ENCODE measurements at regions not wholly inside any gene's neighbourhood (a gene's known extent, or its start where the extent isn't known, plus 50 kb on each side); places are given as distances from the start of the nearest gene placed in this dataset.

- TF ChIP-seq GATA2 (IDR thresholded peaks at IDR 0.05; ENCODE audit: low read depth, low read length) (no peak), GATA3 (IDR thresholded peaks at IDR 0.05; ENCODE audit: low read depth, low read length) (no peak)
Measured at GRCh38 chr2:188752311-188752710, 221.9 kb upstream of the COL3A1 start.

- no peak for TF ChIP-seq GATA2 (IDR thresholded peaks at IDR 0.05; ENCODE audit: low read depth, low read length)
- TF ChIP-seq GATA3 (IDR thresholded peaks at IDR 0.05; ENCODE audit: low read depth, low read length) = no peak
Measured at GRCh38 chr2:188762151-188762550, 212.0 kb upstream of the COL3A1 start.

- no peak for TF ChIP-seq GATA2 (IDR thresholded peaks at IDR 0.05; ENCODE audit: low read depth, low read length)
- no peak for TF ChIP-seq GATA3 (IDR thresholded peaks at IDR 0.05; ENCODE audit: low read depth, low read length)
Measured at GRCh38 chr2:188765522-188766470, 208.4 kb upstream of the COL3A1 start.

- TF ChIP-seq GATA3 (IDR thresholded peaks at IDR 0.05; ENCODE audit: low read depth, low read length) = no peak
- TF ChIP-seq GATA2 (IDR thresholded peaks at IDR 0.05; ENCODE audit: low read depth, low read length) = no peak
Measured at GRCh38 chr2:188766471-188766856, 207.7 kb upstream of the COL3A1 start.

- TF ChIP-seq GATA2 (IDR thresholded peaks at IDR 0.05; ENCODE audit: low read depth, low read length) (no peak), GATA3 (IDR thresholded peaks at IDR 0.05; ENCODE audit: low read depth, low read length) (no peak)
Measured at GRCh38 chr2:188767176-188767575, 207.0 kb upstream of the COL3A1 start.

GRCh38 chr2:188770296-188770695 lies 203.9 kb upstream of the COL3A1 start:
- TF ChIP-seq GATA2 (IDR thresholded peaks at IDR 0.05; ENCODE audit: low read depth, low read length) = no peak
- TF ChIP-seq GATA3 (IDR thresholded peaks at IDR 0.05; ENCODE audit: low read depth, low read length) = no peak

GRCh38 chr2:188773075-188773474 lies 201.1 kb upstream of the COL3A1 start:
- TF ChIP-seq GATA2 (IDR thresholded peaks at IDR 0.05; ENCODE audit: low read depth, low read length) = no peak
- TF ChIP-seq GATA3 (IDR thresholded peaks at IDR 0.05; ENCODE audit: low read depth, low read length) = no peak

GRCh38 chr2:188776634-188777033 lies 197.5 kb upstream of the COL3A1 start:
- no peak for TF ChIP-seq GATA3 (IDR thresholded peaks at IDR 0.05; ENCODE audit: low read depth, low read length)
- TF ChIP-seq GATA2 (IDR thresholded peaks at IDR 0.05; ENCODE audit: low read depth, low read length) = no peak

GRCh38 chr2:188784269-188784762 lies 189.9 kb upstream of the COL3A1 start:
- TF ChIP-seq GATA2 (IDR thresholded peaks at IDR 0.05; ENCODE audit: low read depth, low read length) (no peak), GATA3 (IDR thresholded peaks at IDR 0.05; ENCODE audit: low read depth, low read length) (no peak)

GRCh38 chr2:188785061-188785460 lies 189.1 kb upstream of the COL3A1 start:
- TF ChIP-seq GATA3 (IDR thresholded peaks at IDR 0.05; ENCODE audit: low read depth, low read length) (no peak), GATA2 (IDR thresholded peaks at IDR 0.05; ENCODE audit: low read depth, low read length) (no peak)

- no peak for TF ChIP-seq GATA2 (IDR thresholded peaks at IDR 0.05; ENCODE audit: low read depth, low read length)
- no peak for TF ChIP-seq GATA3 (IDR thresholded peaks at IDR 0.05; ENCODE audit: low read depth, low read length)
Measured at GRCh38 chr2:188785490-188785889, 188.7 kb upstream of the COL3A1 start.

GRCh38 chr2:188786368-188786841 lies 187.8 kb upstream of the COL3A1 start:
- TF ChIP-seq GATA3 (IDR thresholded peaks at IDR 0.05; ENCODE audit: low read depth, low read length) (no peak), GATA2 (IDR thresholded peaks at IDR 0.05; ENCODE audit: low read depth, low read length) (no peak)

GRCh38 chr2:188787021-188787657 lies 187.0 kb upstream of the COL3A1 start:
- TF ChIP-seq GATA3 (IDR thresholded peaks at IDR 0.05; ENCODE audit: low read depth, low read length) (no peak), GATA2 (IDR thresholded peaks at IDR 0.05; ENCODE audit: low read depth, low read length) (no peak)

- TF ChIP-seq GATA3 (IDR thresholded peaks at IDR 0.05; ENCODE audit: low read depth, low read length) (no peak), GATA2 (IDR thresholded peaks at IDR 0.05; ENCODE audit: low read depth, low read length) (no peak)
Measured at GRCh38 chr2:188787658-188788240, 186.4 kb upstream of the COL3A1 start.
